Hepatic stellate cell (primary cell): ENCODE measurements at regions not wholly inside any gene's neighbourhood (a gene's known extent, or its start where the extent isn't known, plus 50 kb on each side); places are given as distances from the start of the nearest gene placed in this dataset.
"Not testable (repeated sequence)": the region's sequence is repeated elsewhere in the genome, so short reads cannot be mapped to it uniquely, and the experiment has no call there.

Experiments
- DNase-seq: peaks from one replicate; pipeline ENCODE4 v3.0.0; 2011; ENCODE audit warnings: low spot score

DNA sequence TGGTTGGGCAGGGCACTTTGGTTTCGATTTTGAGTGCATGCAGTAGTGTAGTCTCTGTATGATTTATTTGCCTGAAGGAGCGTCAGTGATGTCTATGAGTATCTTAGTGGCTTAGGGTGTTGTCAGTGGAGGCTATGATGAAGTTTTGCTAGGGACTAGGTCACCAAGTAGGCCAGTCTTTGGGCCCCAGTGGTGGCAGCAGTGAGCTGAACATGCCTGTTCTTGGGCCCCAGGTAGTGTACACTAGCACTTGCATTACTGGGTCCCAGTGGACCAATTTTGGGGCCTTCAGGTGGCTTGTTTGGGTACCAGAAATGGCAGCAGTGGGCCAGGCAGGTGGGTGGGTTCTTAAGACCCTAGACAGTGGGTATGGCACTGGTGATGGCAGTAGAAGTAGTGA lies 598.7 kb upstream of the SPRY2 start:
- DNase-seq, result no peak

GRCh38 chr13:80931766-80932165 lies 590.8 kb upstream of the SPRY2 start:
- DNase-seq, result no peak

DNA sequence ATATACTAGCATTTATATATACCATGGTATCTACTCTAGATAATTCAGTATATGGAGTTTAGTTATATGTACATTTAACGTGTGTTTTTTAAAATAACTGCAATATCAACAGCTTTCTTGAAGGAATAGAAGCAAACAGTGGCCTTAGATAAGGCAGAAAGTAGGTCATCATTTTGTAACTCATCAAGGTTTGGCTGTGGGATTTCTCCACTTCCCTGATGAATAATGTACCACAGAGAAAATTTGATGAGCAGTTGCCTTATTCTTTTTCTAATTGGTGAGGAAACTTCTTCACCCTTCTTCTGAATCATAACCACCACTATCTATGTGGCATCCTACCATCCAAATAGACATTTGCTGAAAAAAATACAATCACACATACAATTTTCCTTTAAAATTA lies 590.2 kb upstream of the SPRY2 start:
- DNase-seq, result no peak

DNA sequence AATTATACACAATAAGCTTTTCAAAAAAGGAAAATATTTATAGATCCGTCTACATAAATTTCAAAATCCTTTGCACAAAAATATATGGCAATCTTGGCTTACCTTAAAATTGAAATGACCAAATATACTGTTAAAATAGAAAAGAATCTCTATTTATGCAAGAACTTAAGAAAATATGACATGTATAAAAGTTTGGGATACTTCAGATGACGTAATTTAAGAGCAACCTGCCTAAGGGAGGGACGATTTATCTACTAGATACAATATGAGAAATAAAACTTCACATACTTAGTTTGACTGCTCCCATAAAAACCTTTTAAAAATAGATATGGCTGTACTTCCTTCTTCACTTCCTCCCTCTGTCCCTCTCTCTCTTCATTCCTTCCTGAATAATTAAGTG lies 587.3 kb upstream of the SPRY2 start:
- no peak for DNase-seq

- not testable (repeated sequence) for DNase-seq
These were observed 585.1 kb upstream of the SPRY2 start for GRCh38 chr13:80926024-80926423.

DNA sequence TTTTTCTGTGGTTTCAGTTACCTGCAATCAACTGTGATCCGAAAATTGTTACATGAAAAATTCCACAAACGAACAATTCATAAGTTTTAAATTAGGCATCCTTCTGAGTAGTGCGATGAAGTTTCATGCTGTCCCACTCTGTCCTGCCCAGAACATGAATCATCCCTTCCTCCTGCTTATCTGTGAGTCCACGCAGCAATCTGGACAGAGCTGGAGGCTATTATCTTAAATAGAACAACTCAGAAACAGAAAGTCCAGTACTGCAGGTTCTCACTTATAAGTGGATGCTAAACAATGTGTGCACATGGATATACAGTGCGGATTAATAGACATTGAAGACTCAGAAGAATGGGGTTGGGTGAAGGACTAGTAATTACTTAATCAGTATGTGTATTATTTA lies 583.7 kb upstream of the SPRY2 start:
- DNase-seq, result no peak

- DNase-seq, result no peak
These were observed 583.0 kb upstream of the SPRY2 start for GRCh38 chr13:80923907-80924306.

GRCh38 chr13:80921971-80922370 lies 581.0 kb upstream of the SPRY2 start:
- DNase-seq, result no peak

DNA sequence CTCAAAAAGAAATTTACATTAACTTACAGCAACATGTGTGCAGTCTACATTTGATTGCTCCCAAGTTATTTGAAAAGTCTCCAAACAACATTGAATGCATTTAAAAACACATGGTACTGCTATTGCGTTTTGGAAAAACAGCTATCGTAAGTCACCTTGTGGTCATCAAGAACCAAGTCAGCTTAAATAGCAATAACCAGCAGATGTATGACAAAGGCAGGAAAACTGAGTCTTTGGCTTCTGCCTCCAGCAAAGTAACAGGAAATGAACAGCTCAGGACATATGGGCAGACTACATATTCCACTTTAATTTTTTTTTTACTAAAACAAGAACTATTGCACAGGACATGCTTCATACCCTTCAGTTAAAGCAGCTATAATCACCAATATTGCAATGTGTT lies 580.6 kb upstream of the SPRY2 start:
- DNase-seq, result no peak

- no peak for DNase-seq
These were observed 565.9 kb upstream of the SPRY2 start for GRCh38 chr13:80906860-80907259.

DNA sequence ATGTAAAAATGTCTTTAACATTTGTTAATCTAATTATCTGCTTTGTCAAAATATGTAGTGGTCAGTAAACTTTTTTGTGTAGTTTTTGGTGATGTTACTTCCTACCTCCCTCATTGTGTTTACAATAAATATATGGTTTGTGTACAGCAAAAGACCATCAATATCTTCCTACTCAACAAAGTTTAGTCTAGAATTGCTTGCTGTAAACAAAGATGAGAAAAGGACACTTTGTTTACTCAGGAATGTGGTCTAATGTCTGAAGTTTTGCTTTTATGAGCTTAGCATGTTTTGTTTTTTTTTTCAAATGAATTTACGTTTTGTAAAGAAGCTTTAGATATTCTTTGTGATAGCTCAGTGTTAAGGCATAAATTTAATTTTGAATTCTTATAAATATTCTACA lies 563.5 kb upstream of the SPRY2 start:
- no peak for DNase-seq

- DNase-seq, result no peak
These were observed 563.0 kb upstream of the SPRY2 start for GRCh38 chr13:80903911-80904310.

GRCh38 chr13:80901530-80901929 lies 560.6 kb upstream of the SPRY2 start:
- DNase-seq, result no peak

DNA sequence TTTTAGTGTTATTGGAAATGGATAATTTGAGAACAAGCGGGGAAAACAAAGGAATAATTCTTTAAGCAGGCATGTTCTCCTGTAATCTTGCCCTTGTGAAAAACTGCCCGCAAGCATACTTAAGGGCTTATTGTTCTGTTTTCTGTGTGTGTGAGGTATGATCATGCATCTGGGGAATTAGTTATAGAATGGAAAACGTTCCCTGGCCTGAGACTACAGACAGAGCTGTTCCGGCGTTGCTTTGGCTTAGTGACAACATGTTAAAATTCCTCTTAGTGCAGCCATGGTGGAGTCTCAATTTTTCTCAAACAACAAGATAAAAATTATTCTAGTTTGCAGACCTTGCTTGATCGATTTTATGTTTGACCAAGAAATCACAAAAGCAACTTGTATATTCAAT lies 560.2 kb upstream of the SPRY2 start:
- DNase-seq, result no peak

- DNase-seq, result no peak
These were observed 559.6 kb upstream of the SPRY2 start for GRCh38 chr13:80900561-80900960.

DNA sequence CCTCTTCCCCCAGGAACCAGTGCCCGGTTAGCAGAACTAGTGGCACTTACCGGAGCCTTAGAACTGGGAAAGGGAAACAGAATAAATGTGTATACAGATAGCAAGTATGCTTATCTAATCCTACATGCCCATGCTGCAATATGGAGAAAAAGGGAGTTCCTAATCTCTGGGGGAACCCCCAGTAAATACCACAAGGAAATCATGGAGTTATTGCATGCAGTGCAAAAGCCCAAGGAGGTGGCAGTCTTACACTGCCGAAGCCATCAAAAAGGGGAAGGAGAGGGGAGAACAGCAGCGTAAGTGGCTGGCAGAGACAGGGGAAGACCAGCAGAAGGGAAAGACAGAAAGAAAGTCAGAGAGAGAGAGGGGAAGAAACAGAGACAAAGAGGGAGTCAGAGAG lies 556.7 kb upstream of the SPRY2 start:
- DNase-seq, result not testable (repeated sequence)

DNA sequence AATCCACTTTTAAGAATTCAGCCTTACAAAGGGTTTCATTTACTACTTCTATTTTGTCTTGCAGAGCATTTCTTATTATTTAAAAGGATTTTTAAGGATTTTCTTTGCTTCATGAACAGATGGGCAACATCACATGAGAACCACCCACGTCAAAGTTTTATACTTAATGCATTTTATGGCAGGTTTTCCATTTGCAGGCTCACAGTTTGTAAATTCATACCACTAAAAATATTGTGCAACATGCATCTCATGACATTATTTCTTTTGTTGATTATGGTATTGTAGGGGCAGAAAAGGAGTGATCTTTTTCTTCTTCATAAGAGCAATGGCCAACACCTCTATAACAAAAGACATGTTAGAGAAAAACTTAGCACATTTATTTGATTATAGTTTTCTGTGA lies 554.0 kb upstream of the SPRY2 start:
- no peak for DNase-seq

- DNase-seq, result no peak
These were observed 548.9 kb upstream of the SPRY2 start for GRCh38 chr13:80889829-80890228.

DNA sequence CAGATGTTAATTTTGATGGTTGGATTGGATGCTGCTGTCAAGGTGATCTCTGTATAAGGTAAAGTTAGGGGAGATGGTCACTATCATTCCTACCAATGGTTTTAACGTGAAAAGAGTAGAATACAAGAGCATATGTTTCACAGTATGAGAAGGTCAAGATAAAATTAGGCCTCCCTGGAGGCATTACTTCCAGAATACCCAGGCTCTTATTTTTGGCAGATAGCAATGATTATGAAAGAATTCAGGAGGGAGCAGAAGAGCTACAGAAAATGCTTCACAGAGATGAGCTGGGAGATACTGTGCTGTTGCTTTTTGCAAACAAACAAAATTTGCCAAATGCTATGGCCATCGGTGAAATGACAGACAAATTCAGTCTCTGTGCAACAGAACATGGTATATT lies 547.5 kb upstream of the SPRY2 start:
- no peak for DNase-seq

DNA sequence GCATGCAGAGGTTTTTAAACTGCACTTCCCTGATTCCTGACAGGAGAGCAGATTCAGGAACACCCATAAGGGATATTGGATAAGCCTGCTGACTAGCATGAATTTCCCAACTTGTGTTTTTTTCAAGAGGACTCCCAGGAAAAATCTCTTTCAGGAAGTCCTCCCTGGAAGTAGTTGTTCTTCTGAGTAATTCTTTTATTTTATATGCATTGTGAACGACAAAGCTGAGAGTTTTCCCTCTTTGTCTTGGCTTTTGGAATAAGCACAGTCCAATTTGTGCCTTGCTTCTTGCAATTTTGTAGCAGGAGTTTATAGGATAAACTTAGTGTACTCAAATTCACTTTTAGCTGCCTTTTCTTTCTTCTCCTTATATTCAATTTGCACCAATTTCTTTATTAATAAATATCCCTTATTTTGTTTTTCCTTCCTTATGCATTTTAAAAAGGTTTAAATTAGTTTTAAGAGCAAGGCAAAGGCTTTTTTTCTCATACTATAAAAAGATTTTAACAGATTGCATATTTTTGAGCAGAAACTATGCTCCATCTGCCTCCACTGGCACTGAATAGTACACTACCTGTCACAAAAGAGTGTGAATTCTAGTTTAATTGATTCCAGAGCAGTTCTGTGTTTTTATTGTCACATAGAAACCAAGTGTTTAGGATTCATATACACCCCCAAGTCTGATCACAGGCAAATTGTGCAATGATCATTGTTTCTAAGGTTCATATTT lies 543.3 kb upstream of the SPRY2 start:
- no peak for DNase-seq

DNA sequence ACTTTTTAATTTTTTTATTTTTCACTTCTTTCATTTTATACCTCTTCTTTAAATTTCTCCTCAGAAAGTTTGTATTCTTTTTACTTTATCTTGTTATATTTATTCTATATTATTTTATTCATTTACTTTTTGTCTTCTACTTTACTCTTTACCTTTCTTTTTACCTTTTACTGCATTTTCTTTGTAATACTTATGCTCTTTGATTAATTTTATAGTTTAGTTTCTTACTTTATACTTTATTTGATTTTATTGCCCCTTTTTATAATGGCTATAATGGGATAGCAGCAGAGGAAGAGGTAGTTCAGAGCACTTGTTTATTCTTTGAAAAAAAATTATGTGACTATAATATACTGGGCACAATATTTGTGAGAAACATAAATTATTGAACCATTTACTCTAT lies 542.6 kb upstream of the SPRY2 start:
- DNase-seq, result no peak

DNA sequence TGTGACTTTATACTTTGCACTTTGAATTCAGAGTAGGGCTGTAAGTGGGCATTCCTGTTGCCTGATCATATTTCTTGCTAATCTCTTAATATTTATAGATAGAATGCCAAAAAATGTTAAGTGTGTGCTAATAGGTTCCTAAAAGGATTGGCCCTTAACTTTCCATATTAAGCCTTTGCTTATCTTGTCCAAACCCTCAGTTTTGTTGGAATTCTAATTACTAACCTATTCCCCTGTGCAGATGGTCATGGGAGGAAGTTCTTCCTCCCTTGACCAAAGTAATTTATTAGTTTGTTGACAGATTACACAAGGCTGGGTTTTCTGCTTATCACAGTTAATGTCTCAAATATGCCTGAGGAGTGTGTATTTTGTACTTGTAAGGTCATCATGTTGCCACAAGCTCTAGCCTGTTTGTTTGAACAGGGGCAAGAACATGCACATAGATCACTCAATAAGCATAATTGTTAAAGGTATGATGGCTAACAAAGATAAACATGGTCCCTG lies 541.1 kb upstream of the SPRY2 start:
- DNase-seq, result no peak

DNA sequence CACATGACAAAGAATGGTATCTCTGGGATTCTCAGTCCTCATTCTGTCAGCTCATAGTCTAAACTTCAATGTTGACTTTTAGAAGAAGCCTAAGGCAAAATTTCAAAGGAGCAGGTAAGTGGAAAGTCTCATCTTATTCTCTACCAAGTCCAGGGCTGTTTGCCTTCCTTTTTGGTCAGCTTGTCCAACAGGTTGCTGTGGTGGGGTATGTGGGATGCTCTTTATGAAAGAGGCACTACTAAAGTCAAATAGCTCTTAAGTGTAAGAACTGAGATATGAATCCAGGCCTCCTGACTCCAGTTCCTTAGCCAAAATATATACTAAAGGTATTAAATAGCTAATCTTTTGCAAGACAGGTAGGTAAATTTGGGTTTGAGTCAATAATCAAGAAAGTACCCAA lies 540.6 kb upstream of the SPRY2 start:
- no peak for DNase-seq

DNA sequence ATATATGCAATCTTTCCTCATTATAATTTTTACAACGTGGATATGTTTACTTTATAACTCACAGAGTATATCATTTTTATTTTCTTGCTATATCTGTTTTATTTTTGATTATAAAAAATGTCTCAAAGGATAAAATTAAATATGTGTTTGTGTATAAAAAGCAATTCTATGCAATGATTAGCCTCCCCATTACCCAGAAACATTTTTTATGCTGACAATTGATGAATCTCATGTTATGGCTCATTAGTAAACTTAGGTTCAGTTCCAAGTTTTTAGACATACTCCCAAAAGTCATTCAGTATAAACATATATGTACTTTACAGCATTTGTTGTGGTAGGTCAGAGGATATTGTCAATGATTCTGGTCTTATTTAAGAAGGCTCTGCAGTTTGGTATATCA lies 540.1 kb upstream of the SPRY2 start:
- DNase-seq, result no peak

DNA sequence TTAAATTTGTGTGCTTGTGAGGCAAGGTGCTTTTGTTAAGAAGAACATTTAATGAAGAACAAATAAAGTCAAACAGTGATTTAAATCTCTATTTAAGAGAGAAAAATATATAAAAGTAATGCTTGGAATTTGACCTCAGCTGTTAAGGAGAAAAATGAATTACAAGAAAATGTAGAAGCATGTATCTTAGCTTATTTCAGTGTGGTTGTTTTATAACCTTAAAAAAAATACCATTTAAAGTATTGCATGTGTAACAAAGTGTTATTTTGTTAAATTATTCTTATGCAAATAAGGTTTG lies 537.0 kb upstream of the SPRY2 start:
- no peak for DNase-seq
